T-helper 17 cell (primary cell): ENCODE measurements at regions not wholly inside any gene's neighbourhood (a gene's known extent, or its start where the extent isn't known, plus 50 kb on each side); places are given as distances from the start of the nearest gene placed in this dataset.
A peak's percentile ranks its signal among the peaks of the same experiment; 100 is the strongest.
"Not testable (repeated sequence)": the region's sequence is repeated elsewhere in the genome, so short reads cannot be mapped to it uniquely, and the experiment has no call there.

ENCODE experiments used
- ATAC-seq: fragments of 150-1000 bp; cut with Tn5 transposase; 2 replicates; pipeline ENCODE4 v1.10.0; 2021; ENCODE audit warnings: mild to moderate bottlenecking, moderate library complexity
- DNase-seq, 3 donors: peaks; one replicate each; pipeline versions ENCODE4 v3.0.0 to v3.0.0-alpha.2; 2020 to 2021
- H3K9me3 ChIP-seq: one replicate; pipeline ENCODE4 v1.7.0; 2013; ENCODE audit warnings: low read length, mild to moderate bottlenecking; ENCODE audit not compliant: control insufficient read depth, poor library complexity, severe bottlenecking
- H3K27ac Mint-ChIP-seq: one replicate; pipeline ENCODE4 v1.8.0; 2022; ENCODE audit warnings: mild to moderate bottlenecking, moderate library complexity, mixed read lengths
- H3K27me3 Mint-ChIP-seq: one replicate; pipeline ENCODE4 v1.8.0; 2022; ENCODE audit warnings: mixed read lengths
- H3K36me3 Mint-ChIP-seq: one replicate; pipeline ENCODE4 v1.8.0; 2022; ENCODE audit warnings: low read depth, mixed read lengths
- H3K4me1 Mint-ChIP-seq: one replicate; pipeline ENCODE4 v1.8.0; 2022; ENCODE audit warnings: mild to moderate bottlenecking, mixed read lengths
- H3K4me3 Mint-ChIP-seq: one replicate; pipeline ENCODE4 v1.8.0; 2022; ENCODE audit warnings: mild to moderate bottlenecking, moderate library complexity, mixed read lengths

GRCh38 chr11:22920939-22921565, 60.8 kb upstream of the CCDC179 start:
- Mint-ChIP-seq H3K4me1 (peaks cover 7% of the 10 kb centered on the region), H3K27ac (peak overlapping the region; percentile 61), H3K4me3 (no peak overlapping the region), H3K27me3 (no peaks in the 10 kb centered on the region), H3K36me3 (peaks cover 5% of the 10 kb centered on the region)
- no peaks in the 10 kb centered on the region for H3K9me3 ChIP-seq
- DNase-seq = no peak
- ATAC-seq = peak; percentile 56

GRCh38 chr11:22922672-22923071, 62.4 kb upstream of the CCDC179 start:
- no peak overlapping the region for H3K4me3 Mint-ChIP-seq

GRCh38 chr11:22923561-22923960, 63.3 kb upstream of the CCDC179 start:
- Mint-ChIP-seq H3K4me3 (no peak overlapping the region), H3K27me3 (no peaks in the 10 kb centered on the region), H3K36me3 (peaks cover 5% of the 10 kb centered on the region), H3K4me1 (peaks cover 7% of the 10 kb centered on the region), H3K27ac (no peak overlapping the region)
- DNase-seq (no peak), ATAC-seq (no peak)
- H3K9me3 ChIP-seq = no peaks in the 10 kb centered on the region

More at GRCh38 chr11:22922672-22923071, 62.4 kb upstream of the CCDC179 start:
- H3K27me3 Mint-ChIP-seq = no peaks in the 10 kb centered on the region
- peaks cover 5% of the 10 kb centered on the region for H3K36me3 Mint-ChIP-seq
- DNase-seq = no peak
- H3K27ac Mint-ChIP-seq = no peak overlapping the region
- H3K9me3 ChIP-seq = no peaks in the 10 kb centered on the region
- H3K4me1 Mint-ChIP-seq = peaks cover 7% of the 10 kb centered on the region
- no peak for ATAC-seq

- Mint-ChIP-seq H3K27ac (no peak overlapping the region), H3K4me1 (no peaks in the 10 kb centered on the region)
These were observed 66.1 kb upstream of the CCDC179 start for GRCh38 chr11:22926341-22926740.

GRCh38 chr11:22927793-22928192, 67.5 kb upstream of the CCDC179 start:
- no peaks in the 10 kb centered on the region for H3K9me3 ChIP-seq
- no peaks in the 10 kb centered on the region for H3K4me1 Mint-ChIP-seq
- DNase-seq (no peak), ATAC-seq (no peak)
- H3K27me3 Mint-ChIP-seq = no peaks in the 10 kb centered on the region
- H3K27ac Mint-ChIP-seq = no peak overlapping the region
- H3K4me3 Mint-ChIP-seq = no peak overlapping the region
- H3K36me3 Mint-ChIP-seq = peaks cover 5% of the 10 kb centered on the region

More at GRCh38 chr11:22926341-22926740, 66.1 kb upstream of the CCDC179 start:
- peaks cover 5% of the 10 kb centered on the region for H3K36me3 Mint-ChIP-seq
- ATAC-seq = no peak
- H3K4me3 Mint-ChIP-seq = no peak overlapping the region
- no peaks in the 10 kb centered on the region for H3K9me3 ChIP-seq
- DNase-seq = no peak
- H3K27me3 Mint-ChIP-seq = no peaks in the 10 kb centered on the region

- H3K27ac Mint-ChIP-seq = no peak overlapping the region
- H3K4me3 Mint-ChIP-seq = no peak overlapping the region
- H3K4me1 Mint-ChIP-seq = no peaks in the 10 kb centered on the region
- no peak for ATAC-seq
- no peak for DNase-seq
- peaks cover 3% of the 10 kb centered on the region for H3K36me3 Mint-ChIP-seq
- H3K27me3 Mint-ChIP-seq = no peaks in the 10 kb centered on the region
- no peaks in the 10 kb centered on the region for H3K9me3 ChIP-seq
These were observed 68.1 kb upstream of the CCDC179 start for GRCh38 chr11:22928207-22928917.

- H3K27ac Mint-ChIP-seq = no peak overlapping the region
These were observed 70.7 kb upstream of the CCDC179 start for GRCh38 chr11:22930816-22931594.

GRCh38 chr11:22938691-22939090, 78.4 kb upstream of the CCDC179 start:
- Mint-ChIP-seq H3K27me3 (no peaks in the 10 kb centered on the region), H3K27ac (no peak overlapping the region), H3K36me3 (no peaks in the 10 kb centered on the region), H3K4me1 (no peaks in the 10 kb centered on the region), H3K4me3 (no peak overlapping the region)
- no peaks in the 10 kb centered on the region for H3K9me3 ChIP-seq
- no peak for DNase-seq
- ATAC-seq = no peak

More at GRCh38 chr11:22930816-22931594, 70.7 kb upstream of the CCDC179 start:
- no peaks in the 10 kb centered on the region for H3K36me3 Mint-ChIP-seq
- no peak for DNase-seq
- H3K9me3 ChIP-seq = no peaks in the 10 kb centered on the region
- H3K4me3 Mint-ChIP-seq = no peak overlapping the region
- no peaks in the 10 kb centered on the region for H3K4me1 Mint-ChIP-seq
- H3K27me3 Mint-ChIP-seq = no peaks in the 10 kb centered on the region
- no peak for ATAC-seq

GRCh38 chr11:22941544-22941943, 81.3 kb upstream of the CCDC179 start:
- H3K9me3 ChIP-seq, H3K4me1 Mint-ChIP-seq, H3K27me3 Mint-ChIP-seq, H3K36me3 Mint-ChIP-seq, H3K27ac Mint-ChIP-seq, H3K4me3 Mint-ChIP-seq, ATAC-seq, DNase-seq: not testable (repeated sequence)

- Mint-ChIP-seq H3K27ac (no peak overlapping the region), H3K4me3 (no peak overlapping the region), H3K27me3 (no peaks in the 10 kb centered on the region), H3K36me3 (no peaks in the 10 kb centered on the region), H3K4me1 (no peaks in the 10 kb centered on the region)
- H3K9me3 ChIP-seq = no peaks in the 10 kb centered on the region
- no peak for DNase-seq
- ATAC-seq = no peak
These were observed 97.5 kb upstream of the CCDC179 start for GRCh38 chr11:22957786-22958185.

- Mint-ChIP-seq H3K27me3 (no peaks in the 10 kb centered on the region), H3K27ac (no peak overlapping the region), H3K4me3 (no peak overlapping the region), H3K36me3 (no peaks in the 10 kb centered on the region), H3K4me1 (no peaks in the 10 kb centered on the region)
- DNase-seq (no peak), ATAC-seq (no peak)
- no peaks in the 10 kb centered on the region for H3K9me3 ChIP-seq
These were observed 114.0 kb upstream of the CCDC179 start for GRCh38 chr11:22974251-22974650.

GRCh38 chr11:22976146-22976545, 115.9 kb upstream of the CCDC179 start:
- DNase-seq (no peak), ATAC-seq (no peak)
- Mint-ChIP-seq H3K27ac (no peak overlapping the region), H3K4me1 (no peaks in the 10 kb centered on the region), H3K36me3 (no peaks in the 10 kb centered on the region), H3K27me3 (no peaks in the 10 kb centered on the region), H3K4me3 (no peak overlapping the region)
- H3K9me3 ChIP-seq = peaks cover 3% of the 10 kb centered on the region

GRCh38 chr11:22982903-22983302, 122.6 kb upstream of the CCDC179 start:
- Mint-ChIP-seq H3K27me3 (no peaks in the 10 kb centered on the region), H3K27ac (no peak overlapping the region), H3K36me3 (peaks cover 4% of the 10 kb centered on the region), H3K4me3 (no peak overlapping the region), H3K4me1 (no peaks in the 10 kb centered on the region)
- no peak for DNase-seq
- peaks cover 3% of the 10 kb centered on the region for H3K9me3 ChIP-seq
- ATAC-seq = no peak
